Upper lobe of right lung (tissue), 1 donor: ENCODE measurements at regions not wholly inside any gene's neighbourhood (a gene's known extent, or its start where the extent isn't known, plus 50 kb on each side); places are given as distances from the start of the nearest gene placed in this dataset.
A peak's percentile ranks its signal among the peaks of the same experiment; 100 is the strongest.

ENCODE experiments used
- ATAC-seq: fragments of 200-7000 bp; cut with Tn5 transposase; one replicate; pipeline ENCODE4 v1.9.1; 2020; ENCODE audit warnings: mild to moderate bottlenecking, moderate library complexity
- DNase-seq: peaks from one replicate; pipeline ENCODE4 v3.0.0-alpha.2; 2020
- H3K27ac ChIP-seq: fragments of 200-600 bp; one replicate; pipeline ENCODE4 v1.8.0; 2022
- H3K27me3 ChIP-seq: fragments of 200-600 bp; one replicate; pipeline ENCODE4 v1.8.0; 2022; ENCODE audit warnings: mild to moderate bottlenecking
- H3K36me3 ChIP-seq: fragments of 200-600 bp; one replicate; pipeline ENCODE4 v1.8.0; 2022
- H3K4me1 ChIP-seq: fragments of 200-600 bp; one replicate; pipeline ENCODE4 v1.8.0; 2022
- H3K4me3 ChIP-seq: fragments of 200-600 bp; one replicate; pipeline ENCODE4 v1.8.0; 2022; ENCODE audit warnings: mild to moderate bottlenecking
- H3K9me3 ChIP-seq: fragments of 200-600 bp; one replicate; pipeline ENCODE4 v1.8.0; 2022
- CTCF ChIP-seq: fragments of 200-600 bp; IDR thresholded peaks from one replicate; pipeline ENCODE4 v1.8.0; 2022; ENCODE audit warnings: antibody characterized with exemption
- intact Hi-C: fragments of 100-400 bp; cut with DNase I; formaldehyde crosslinking; loops from one replicate; pipeline ENCODE4 v1.11.0; 2022
- donor health status: DM: no; HTN: yes; CAD: no; lungs with severe emphysema.

- no peaks in the 10 kb centered on the region for H3K27me3 ChIP-seq
- TF ChIP-seq CTCF, result no peak
- no peaks in the 10 kb centered on the region for H3K36me3 ChIP-seq
- no peaks in the 10 kb centered on the region for H3K9me3 ChIP-seq
- ATAC-seq (no peak), DNase-seq (no peak)
- H3K4me1 ChIP-seq, result no peaks in the 10 kb centered on the region
- intact Hi-C loops, result no loop called here
- H3K4me3 ChIP-seq, result no peak overlapping the region
- no peak overlapping the region for H3K27ac ChIP-seq
These were observed 170.2 kb downstream of the OTOR start for GRCh38 chr20:16918366-16918765.

GRCh38 chr20:16919841-16920240 is 171.7 kb downstream of the OTOR start:
- ATAC-seq (no peak), DNase-seq (no peak)
- Histone ChIP-seq H3K27ac (no peak overlapping the region), H3K27me3 (no peaks in the 10 kb centered on the region), H3K9me3 (no peaks in the 10 kb centered on the region), H3K36me3 (no peaks in the 10 kb centered on the region), H3K4me1 (no peaks in the 10 kb centered on the region), H3K4me3 (no peak overlapping the region)
- intact Hi-C loops, result no loop called here
- TF ChIP-seq CTCF, result no peak

GRCh38 chr20:16922834-16923233 is 174.7 kb downstream of the OTOR start:
- DNase-seq (no peak), ATAC-seq (peak; percentile 79)
- Histone ChIP-seq H3K9me3 (no peaks in the 10 kb centered on the region), H3K27ac (no peak overlapping the region), H3K36me3 (no peaks in the 10 kb centered on the region), H3K4me1 (no peaks in the 10 kb centered on the region), H3K4me3 (no peak overlapping the region), H3K27me3 (no peaks in the 10 kb centered on the region)
- intact Hi-C loops, result no loop called here
- TF ChIP-seq CTCF, result no peak

GRCh38 chr20:16926626-16927430 is 178.7 kb downstream of the OTOR start:
- H3K36me3 ChIP-seq, result no peaks in the 10 kb centered on the region
- no peak overlapping the region for H3K27ac ChIP-seq
- H3K9me3 ChIP-seq, result no peaks in the 10 kb centered on the region
- no peak for TF ChIP-seq CTCF
- H3K27me3 ChIP-seq, result no peaks in the 10 kb centered on the region
- DNase-seq (no peak), ATAC-seq (no peak)
- no peak overlapping the region for H3K4me3 ChIP-seq
- no peaks in the 10 kb centered on the region for H3K4me1 ChIP-seq
- intact Hi-C loops, result no loop called here

GRCh38 chr20:16929756-16930155 is 181.6 kb downstream of the OTOR start:
- no peak for TF ChIP-seq CTCF

GRCh38 chr20:16930656-16931055 is 182.5 kb downstream of the OTOR start:
- intact Hi-C loops, result no loop called here
- Histone ChIP-seq H3K27me3 (no peaks in the 10 kb centered on the region), H3K36me3 (no peaks in the 10 kb centered on the region), H3K27ac (no peak overlapping the region), H3K9me3 (no peaks in the 10 kb centered on the region), H3K4me3 (no peak overlapping the region), H3K4me1 (no peaks in the 10 kb centered on the region)
- no peak for TF ChIP-seq CTCF
- no peak for ATAC-seq
- no peak for DNase-seq

More at GRCh38 chr20:16929756-16930155, 181.6 kb downstream of the OTOR start:
- DNase-seq (no peak), ATAC-seq (no peak)
- Histone ChIP-seq H3K27ac (no peak overlapping the region), H3K36me3 (no peaks in the 10 kb centered on the region), H3K4me1 (no peaks in the 10 kb centered on the region), H3K9me3 (no peaks in the 10 kb centered on the region), H3K4me3 (no peak overlapping the region), H3K27me3 (no peaks in the 10 kb centered on the region)
- intact Hi-C loops, result no loop called here
